Activated CD4-positive, alpha-beta T cell treated with anti-CD3 and anti-CD28 coated beads, Interleukin-2, amount 10 ng/mL, durations not matched to agents 7 days and 5 days (primary cell): ENCODE measurements at regions not wholly inside any gene's neighbourhood (a gene's known extent, or its start where the extent isn't known, plus 50 kb on each side); places are given as distances from the start of the nearest gene placed in this dataset.
"Not testable (repeated sequence)": the region's sequence is repeated elsewhere in the genome, so short reads cannot be mapped to it uniquely, and the experiment has no call there.

Experiments
- CTCF ChIA-PET: fragments of 350-600 bp; sonication (Branson Sonifier 250); formaldehyde crosslinking; loops from one replicate; lab custom pipeline; 2021; ENCODE audit warnings: antibody characterized with exemption; lab: Charles Lee
- POLR2A ChIA-PET: fragments of 350-600 bp; sonication (Branson Sonifier 250); formaldehyde crosslinking; loops from one replicate; lab custom pipeline; 2021; ENCODE audit warnings: antibody characterized with exemption; lab: Charles Lee
- DNase-seq: peaks from one replicate; pipeline ENCODE4 v3.0.0-alpha.2; 2020
- H3K27ac Mint-ChIP-seq: one replicate; pipeline ENCODE4 v1.8.0; 2021; ENCODE audit warnings: mild to moderate bottlenecking, moderate library complexity, mixed read lengths
- H3K27me3 Mint-ChIP-seq: one replicate; pipeline ENCODE4 v1.8.0; 2021; ENCODE audit warnings: mixed read lengths
- H3K36me3 Mint-ChIP-seq: one replicate; pipeline ENCODE4 v1.8.0; 2021; ENCODE audit warnings: low read depth, mixed read lengths
- H3K4me1 Mint-ChIP-seq: one replicate; pipeline ENCODE4 v1.8.0; 2021; ENCODE audit warnings: mixed read lengths
- H3K4me3 Mint-ChIP-seq: one replicate; pipeline ENCODE4 v1.8.0; 2021; ENCODE audit warnings: mild to moderate bottlenecking, moderate library complexity, mixed read lengths
- H3K9me3 Mint-ChIP-seq: one replicate; pipeline ENCODE4 v1.8.0; 2021; ENCODE audit warnings: mixed read lengths

GRCh38 chr13:44718467-44718866 is 142.3 kb upstream of the TSC22D1 start:
- CTCF ChIA-PET = no interaction called here
- H3K4me3 Mint-ChIP-seq = no peak overlapping the region
- no peak for DNase-seq
- no peak overlapping the region for H3K27ac Mint-ChIP-seq
- H3K36me3 Mint-ChIP-seq = no peaks in the 10 kb centered on the region
- H3K4me1 Mint-ChIP-seq = no peaks in the 10 kb centered on the region
- no peaks in the 10 kb centered on the region for H3K27me3 Mint-ChIP-seq
- no peaks in the 10 kb centered on the region for H3K9me3 Mint-ChIP-seq
- POLR2A ChIA-PET = no interaction called here

- H3K4me1 Mint-ChIP-seq = peaks cover 1% of the 10 kb centered on the region
- CTCF ChIA-PET = no interaction called here
- H3K27ac Mint-ChIP-seq = no peak overlapping the region
- POLR2A ChIA-PET = no interaction called here
- no peaks in the 10 kb centered on the region for H3K27me3 Mint-ChIP-seq
- no peak for DNase-seq
- H3K36me3 Mint-ChIP-seq = no peaks in the 10 kb centered on the region
- H3K9me3 Mint-ChIP-seq = no peaks in the 10 kb centered on the region
- no peak overlapping the region for H3K4me3 Mint-ChIP-seq
Measured at GRCh38 chr13:44715287-44716230, 139.4 kb upstream of the TSC22D1 start.

GRCh38 chr13:44713788-44714469 is 137.8 kb upstream of the TSC22D1 start:
- H3K27me3 Mint-ChIP-seq = peaks cover 1% of the 10 kb centered on the region
- peaks cover 2% of the 10 kb centered on the region for H3K4me1 Mint-ChIP-seq
- DNase-seq = no peak
- H3K27ac Mint-ChIP-seq = no peak overlapping the region
- ChIA-PET CTCF (interaction anchor here (1.6 kb wide), 1 partner anchor 12 kb away, joined by 3 read pairs; no protein-coding TSS in a partner anchor), POLR2A (no interaction called here)
- no peaks in the 10 kb centered on the region for H3K9me3 Mint-ChIP-seq
- no peaks in the 10 kb centered on the region for H3K36me3 Mint-ChIP-seq
- no peak overlapping the region for H3K4me3 Mint-ChIP-seq

GRCh38 chr13:44711706-44712105 is 135.6 kb upstream of the TSC22D1 start:
- POLR2A ChIA-PET = no interaction called here
- H3K4me1 Mint-ChIP-seq = peaks cover 2% of the 10 kb centered on the region
- no peaks in the 10 kb centered on the region for H3K36me3 Mint-ChIP-seq
- H3K4me3 Mint-ChIP-seq = no peak overlapping the region
- H3K9me3 Mint-ChIP-seq = no peaks in the 10 kb centered on the region
- DNase-seq = no peak
- H3K27me3 Mint-ChIP-seq = peaks cover 3% of the 10 kb centered on the region
- H3K27ac Mint-ChIP-seq = no peak overlapping the region
- CTCF ChIA-PET = interaction anchor here (0.6 kb wide), 1 partner anchor 880 kb away, joined by 5 read pairs; no protein-coding TSS in a partner anchor

- peaks cover 3% of the 10 kb centered on the region for H3K27me3 Mint-ChIP-seq
- H3K27ac Mint-ChIP-seq = no peak overlapping the region
- H3K4me1 Mint-ChIP-seq = peaks cover 2% of the 10 kb centered on the region
- no peak for DNase-seq
- no peaks in the 10 kb centered on the region for H3K9me3 Mint-ChIP-seq
- no peaks in the 10 kb centered on the region for H3K36me3 Mint-ChIP-seq
- H3K4me3 Mint-ChIP-seq = no peak overlapping the region
- POLR2A ChIA-PET = no interaction called here
- CTCF ChIA-PET = no interaction called here
Measured at GRCh38 chr13:44710576-44710975, 134.4 kb upstream of the TSC22D1 start.

- H3K27me3 Mint-ChIP-seq, H3K9me3 Mint-ChIP-seq, H3K27ac Mint-ChIP-seq, H3K4me1 Mint-ChIP-seq, POLR2A ChIA-PET, H3K4me3 Mint-ChIP-seq, DNase-seq, H3K36me3 Mint-ChIP-seq, CTCF ChIA-PET: not testable (repeated sequence)
Measured at GRCh38 chr13:44704811-44705210, 128.7 kb upstream of the TSC22D1 start.

- Mint-ChIP-seq H3K4me1 (no peaks in the 10 kb centered on the region), H3K9me3 (no peaks in the 10 kb centered on the region), H3K4me3 (no peak overlapping the region), H3K27ac (no peak overlapping the region), H3K36me3 (no peaks in the 10 kb centered on the region), H3K27me3 (peaks cover 3% of the 10 kb centered on the region)
- CTCF ChIA-PET = no interaction called here
- no peak for DNase-seq
- POLR2A ChIA-PET = no interaction called here
Measured at GRCh38 chr13:44703371-44703770, 127.2 kb upstream of the TSC22D1 start.

- ChIA-PET POLR2A (no interaction called here), CTCF (no interaction called here)
- Mint-ChIP-seq H3K36me3 (no peaks in the 10 kb centered on the region), H3K27ac (no peak overlapping the region), H3K9me3 (no peaks in the 10 kb centered on the region), H3K4me3 (no peak overlapping the region), H3K27me3 (peaks cover 5% of the 10 kb centered on the region), H3K4me1 (no peaks in the 10 kb centered on the region)
- no peak for DNase-seq
Measured at GRCh38 chr13:44698066-44698465, 121.9 kb upstream of the TSC22D1 start.

GRCh38 chr13:44697058-44697457 is 120.9 kb upstream of the TSC22D1 start:
- Mint-ChIP-seq H3K27ac (no peak overlapping the region), H3K4me3 (no peak overlapping the region), H3K36me3 (no peaks in the 10 kb centered on the region), H3K9me3 (no peaks in the 10 kb centered on the region), H3K4me1 (no peaks in the 10 kb centered on the region), H3K27me3 (peaks cover 5% of the 10 kb centered on the region)
- CTCF ChIA-PET = no interaction called here
- no peak for DNase-seq
- POLR2A ChIA-PET = no interaction called here

GRCh38 chr13:44695520-44695919 is 119.4 kb upstream of the TSC22D1 start:
- no peaks in the 10 kb centered on the region for H3K36me3 Mint-ChIP-seq
- peaks cover 5% of the 10 kb centered on the region for H3K27me3 Mint-ChIP-seq
- no peak for DNase-seq
- H3K27ac Mint-ChIP-seq = no peak overlapping the region
- ChIA-PET CTCF (no interaction called here), POLR2A (no interaction called here)
- H3K4me3 Mint-ChIP-seq = no peak overlapping the region
- H3K9me3 Mint-ChIP-seq = no peaks in the 10 kb centered on the region
- H3K4me1 Mint-ChIP-seq = no peaks in the 10 kb centered on the region

- H3K36me3 Mint-ChIP-seq = no peaks in the 10 kb centered on the region
- no peaks in the 10 kb centered on the region for H3K4me1 Mint-ChIP-seq
- CTCF ChIA-PET = no interaction called here
- DNase-seq = no peak
- POLR2A ChIA-PET = no interaction called here
- H3K9me3 Mint-ChIP-seq = no peaks in the 10 kb centered on the region
- H3K4me3 Mint-ChIP-seq = no peak overlapping the region
- no peak overlapping the region for H3K27ac Mint-ChIP-seq
- H3K27me3 Mint-ChIP-seq = peaks cover 5% of the 10 kb centered on the region
Measured at GRCh38 chr13:44694842-44695241, 118.7 kb upstream of the TSC22D1 start.

GRCh38 chr13:44694291-44694690 is 118.2 kb upstream of the TSC22D1 start:
- no peaks in the 10 kb centered on the region for H3K9me3 Mint-ChIP-seq
- H3K4me1 Mint-ChIP-seq = no peaks in the 10 kb centered on the region
- POLR2A ChIA-PET = no interaction called here
- no peak overlapping the region for H3K27ac Mint-ChIP-seq
- DNase-seq = no peak
- no peak overlapping the region for H3K4me3 Mint-ChIP-seq
- H3K36me3 Mint-ChIP-seq = no peaks in the 10 kb centered on the region
- H3K27me3 Mint-ChIP-seq = peaks cover 6% of the 10 kb centered on the region
- CTCF ChIA-PET = no interaction called here

- Mint-ChIP-seq H3K4me1 (no peaks in the 10 kb centered on the region), H3K4me3 (no peak overlapping the region), H3K36me3 (no peaks in the 10 kb centered on the region), H3K27me3 (peaks cover 11% of the 10 kb centered on the region), H3K9me3 (no peaks in the 10 kb centered on the region), H3K27ac (no peak overlapping the region)
- ChIA-PET POLR2A (no interaction called here), CTCF (no interaction called here)
- no peak for DNase-seq
Measured at GRCh38 chr13:44693156-44693764, 117.1 kb upstream of the TSC22D1 start.
